GM19467 (cell line): ENCODE measurements at regions not wholly inside any gene's neighbourhood (a gene's known extent, or its start where the extent isn't known, plus 50 kb on each side); places are given as distances from the start of the nearest gene placed in this dataset.

Experiments
- ATAC-seq: cut with Tn5 transposase; IDR thresholded peaks from one replicate; pipeline ENCODE4 v1.9.1; 2021; ENCODE audit warnings: mild to moderate bottlenecking, moderate library complexity; ENCODE audit not compliant: unreplicated experiment

- no peak for ATAC-seq
Measured at GRCh38 chr4:138537731-138538490, 295.8 kb upstream of the SLC7A11 start.

GRCh38 chr4:138535316-138535715 is 293.2 kb upstream of the SLC7A11 start:
- ATAC-seq, result no peak

- no peak for ATAC-seq
Measured at GRCh38 chr4:138522366-138522765, 280.2 kb upstream of the SLC7A11 start.

GRCh38 chr4:138521809-138522208 is 279.7 kb upstream of the SLC7A11 start:
- no peak for ATAC-seq

- no peak for ATAC-seq
Measured at GRCh38 chr4:138519436-138519835, 277.3 kb upstream of the SLC7A11 start.

GRCh38 chr4:138513535-138513934 is 271.4 kb upstream of the SLC7A11 start:
- ATAC-seq, result no peak

GRCh38 chr4:138512756-138513155 is 270.6 kb upstream of the SLC7A11 start:
- no peak for ATAC-seq

GRCh38 chr4:138510053-138510452 is 267.9 kb upstream of the SLC7A11 start:
- ATAC-seq, result no peak

GRCh38 chr4:138509346-138509745 is 267.2 kb upstream of the SLC7A11 start:
- ATAC-seq, result no peak

GRCh38 chr4:138507522-138507921 is 265.4 kb upstream of the SLC7A11 start:
- no peak for ATAC-seq

- no peak for ATAC-seq
Measured at GRCh38 chr4:138501614-138502013, 259.5 kb upstream of the SLC7A11 start.

- ATAC-seq, result no peak
Measured at GRCh38 chr4:138500869-138501268, 258.7 kb upstream of the SLC7A11 start.

- ATAC-seq, result no peak
Measured at GRCh38 chr4:138499627-138500026, 257.5 kb upstream of the SLC7A11 start.

GRCh38 chr4:138494931-138495330 is 252.8 kb upstream of the SLC7A11 start:
- ATAC-seq, result no peak

GRCh38 chr4:138494116-138494515 is 252.0 kb upstream of the SLC7A11 start:
- no peak for ATAC-seq

GRCh38 chr4:138492176-138492575 is 250.0 kb upstream of the SLC7A11 start:
- ATAC-seq, result no peak

GRCh38 chr4:138488533-138488932 is 246.4 kb upstream of the SLC7A11 start:
- no peak for ATAC-seq

- no peak for ATAC-seq
Measured at GRCh38 chr4:138487670-138488069, 245.5 kb upstream of the SLC7A11 start.

- no peak for ATAC-seq
Measured at GRCh38 chr4:138487230-138487629, 245.1 kb upstream of the SLC7A11 start.

GRCh38 chr4:138485498-138485897 is 243.3 kb upstream of the SLC7A11 start:
- no peak for ATAC-seq

GRCh38 chr4:138475116-138475515 is 233.0 kb upstream of the SLC7A11 start:
- ATAC-seq, result no peak

- ATAC-seq, result no peak
Measured at GRCh38 chr4:138473339-138473738, 231.2 kb upstream of the SLC7A11 start.
